Gastrocnemius medialis (tissue), 4 donors: ENCODE measurements at regions not wholly inside any gene's neighbourhood (a gene's known extent, or its start where the extent isn't known, plus 50 kb on each side); places are given as distances from the start of the nearest gene placed in this dataset.

ENCODE experiments used
- ATAC-seq, 2 donors: fragments of 150-250 bp; one replicate each; pipeline ENCODE4 v1.9.1; 2016
- DNase-seq, 2 donors: peaks; one replicate each; pipeline ENCODE4 v3.0.0-alpha.2; 2019
- H3K27ac ChIP-seq, 4 donors: fragments of 200-600 bp; sonication (generic); 1 replicate in 1 of 4; 2 replicates in 3 of 4; pipeline ENCODE4 v1.5.1; 2016 to 2018; ENCODE audit warnings: mild to moderate bottlenecking in 2 of 4, moderate library complexity in 1 of 4
- H3K27me3 ChIP-seq, 3 donors: fragments of 200-600 bp; sonication (generic) in 2 of 3; 1 replicate in 1 of 3; 2 replicates in 2 of 3; pipeline versions ENCODE4 v1.5.1 to v1.6.0; 2016 to 2019; ENCODE audit warnings: mild to moderate bottlenecking in 1 of 3, moderate library complexity in 1 of 3
- H3K36me3 ChIP-seq, 2 donors: fragments of 200-600 bp; sonication (generic) in 1 of 2; one replicate each; pipeline ENCODE4 v1.5.1; 2017 to 2018
- H3K4me1 ChIP-seq, 2 donors: fragments of 200-600 bp; sonication (generic) in 1 of 2; one replicate each; pipeline ENCODE4 v1.5.1; 2016 to 2017; ENCODE audit warnings: mild to moderate bottlenecking in 2 of 2
- H3K4me3 ChIP-seq, 4 donors: fragments of 200-600 bp; sonication (generic) in 3 of 4; 1 replicate in 1 of 4; 2 replicates in 3 of 4; pipeline ENCODE4 v1.5.1; 2016 to 2019; ENCODE audit warnings: mild to moderate bottlenecking in 2 of 4
- H3K9me3 ChIP-seq, 3 donors: fragments of 200-600 bp; sonication (generic) in 2 of 3; 1 replicate in 1 of 3; 2 replicates in 2 of 3; pipeline ENCODE4 v1.5.1; 2016 to 2019
- POLR2A ChIP-seq, 2 donors: fragments of 450-650 bp; IDR thresholded peaks; one replicate each; pipeline ENCODE4 v1.6.1; 2017; ENCODE audit warnings: antibody characterized with exemption in 2 of 2, mild to moderate bottlenecking in 2 of 2, moderate library complexity in 2 of 2
- in situ Hi-C, 4 donors: fragments of 200-750 bp; cut with MboI; loops; one replicate each; pipeline versions ENCODE4 v1.15.0 to v1.8.0; 2017; ENCODE audit warnings: low sequenced_read_pairs in 4 of 4
- intact Hi-C: fragments of 100-400 bp; cut with DNase I; formaldehyde crosslinking; loops from one replicate; pipeline ENCODE4 v1.15.1; 2023; ENCODE audit warnings: low total_unique reads
- TF ChIP-seq, protein P1 (sequence below), 5 experiments: fragments of 450-650 bp in 3 of 5; fragments of 200-600 bp in 2 of 5; sonication (generic) in 2 of 5; IDR thresholded peaks in 4 of 5; conservative IDR thresholded peaks in 1 of 5; 1 replicate in 4 of 5; 2 replicates in 1 of 5; pipeline ENCODE4 v1.5.1; 2016 to 2019; ENCODE audit warnings: antibody characterized with exemption in 5 of 5, mild to moderate bottlenecking in 3 of 5, moderate library complexity in 3 of 5

DNA sequence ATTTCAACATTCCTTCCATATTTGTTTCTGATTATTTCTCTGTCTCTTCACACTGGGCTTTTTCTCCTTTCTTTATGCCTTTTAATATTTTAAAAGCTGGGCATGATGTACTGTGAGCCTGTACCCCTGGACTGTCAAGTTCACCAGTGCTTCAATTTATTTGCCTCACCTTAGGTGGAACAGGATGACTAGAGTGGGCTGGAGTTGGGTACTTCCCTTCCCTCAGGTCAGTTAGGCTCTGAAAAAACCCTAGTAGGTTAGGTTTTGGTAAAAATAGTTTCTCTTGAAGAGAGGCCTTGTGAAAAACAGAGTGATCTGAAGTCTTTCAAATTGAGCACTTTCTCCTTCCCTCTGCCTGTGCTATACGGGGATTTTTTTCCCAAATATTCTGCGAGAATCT lies 163.0 kb upstream of the LYPLAL1 start:
- H3K4me3 ChIP-seq, result no peak overlapping the region
- H3K36me3 ChIP-seq, result no peaks in the 10 kb centered on the region
- intact Hi-C loops (no loop called here), in situ Hi-C loops (no loop called here)
- no peak overlapping the region for H3K27ac ChIP-seq
- TF ChIP-seq POLR2A (IDR thresholded peaks at IDR 0.05), result no peak
- TF ChIP-seq, protein P1, sequence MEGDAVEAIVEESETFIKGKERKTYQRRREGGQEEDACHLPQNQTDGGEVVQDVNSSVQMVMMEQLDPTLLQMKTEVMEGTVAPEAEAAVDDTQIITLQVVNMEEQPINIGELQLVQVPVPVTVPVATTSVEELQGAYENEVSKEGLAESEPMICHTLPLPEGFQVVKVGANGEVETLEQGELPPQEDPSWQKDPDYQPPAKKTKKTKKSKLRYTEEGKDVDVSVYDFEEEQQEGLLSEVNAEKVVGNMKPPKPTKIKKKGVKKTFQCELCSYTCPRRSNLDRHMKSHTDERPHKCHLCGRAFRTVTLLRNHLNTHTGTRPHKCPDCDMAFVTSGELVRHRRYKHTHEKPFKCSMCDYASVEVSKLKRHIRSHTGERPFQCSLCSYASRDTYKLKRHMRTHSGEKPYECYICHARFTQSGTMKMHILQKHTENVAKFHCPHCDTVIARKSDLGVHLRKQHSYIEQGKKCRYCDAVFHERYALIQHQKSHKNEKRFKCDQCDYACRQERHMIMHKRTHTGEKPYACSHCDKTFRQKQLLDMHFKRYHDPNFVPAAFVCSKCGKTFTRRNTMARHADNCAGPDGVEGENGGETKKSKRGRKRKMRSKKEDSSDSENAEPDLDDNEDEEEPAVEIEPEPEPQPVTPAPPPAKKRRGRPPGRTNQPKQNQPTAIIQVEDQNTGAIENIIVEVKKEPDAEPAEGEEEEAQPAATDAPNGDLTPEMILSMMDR (IDR thresholded peaks at IDR 0.05 in 4 of 5, conservative IDR thresholded peaks at IDR 0.05 in 1 of 5), result no peak
- ATAC-seq (no peak), DNase-seq (no peak)
- H3K9me3 ChIP-seq, result no peaks in the 10 kb centered on the region
- no peaks in the 10 kb centered on the region for H3K27me3 ChIP-seq
- H3K4me1 ChIP-seq, result no peaks in the 10 kb centered on the region

DNA sequence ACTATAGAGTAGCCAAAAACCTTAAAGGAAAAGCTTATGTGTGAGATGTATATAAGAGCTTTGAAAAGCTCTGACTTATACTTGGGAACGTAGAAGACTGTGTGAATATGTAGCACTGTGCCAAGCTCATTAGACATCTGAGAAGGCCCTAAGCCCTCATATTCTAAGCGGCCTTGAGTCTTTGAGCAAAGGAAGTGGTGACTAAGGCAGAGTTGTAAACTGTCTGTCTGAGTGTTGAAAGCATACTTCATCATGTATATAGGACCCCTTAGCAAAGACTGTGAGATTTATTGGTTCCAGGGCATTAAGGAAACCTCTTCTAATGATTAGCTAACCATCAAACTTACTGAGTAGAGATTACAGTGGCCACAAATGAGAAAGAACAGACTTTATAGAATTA lies 153.3 kb upstream of the LYPLAL1 start:
- Histone ChIP-seq H3K4me3 (no peak overlapping the region), H3K36me3 (no peaks in the 10 kb centered on the region), H3K9me3 (no peaks in the 10 kb centered on the region), H3K4me1 (no peaks in the 10 kb centered on the region), H3K27me3 (no peaks in the 10 kb centered on the region), H3K27ac (no peak overlapping the region)
- in situ Hi-C loops, result no loop called here
- no peak for DNase-seq
- no peak for ATAC-seq
- TF ChIP-seq POLR2A (IDR thresholded peaks at IDR 0.05), result no peak
- TF ChIP-seq, protein P1 (IDR thresholded peaks at IDR 0.05 in 4 of 5, conservative IDR thresholded peaks at IDR 0.05 in 1 of 5), result no peak
- intact Hi-C loops, result no loop called here

DNA sequence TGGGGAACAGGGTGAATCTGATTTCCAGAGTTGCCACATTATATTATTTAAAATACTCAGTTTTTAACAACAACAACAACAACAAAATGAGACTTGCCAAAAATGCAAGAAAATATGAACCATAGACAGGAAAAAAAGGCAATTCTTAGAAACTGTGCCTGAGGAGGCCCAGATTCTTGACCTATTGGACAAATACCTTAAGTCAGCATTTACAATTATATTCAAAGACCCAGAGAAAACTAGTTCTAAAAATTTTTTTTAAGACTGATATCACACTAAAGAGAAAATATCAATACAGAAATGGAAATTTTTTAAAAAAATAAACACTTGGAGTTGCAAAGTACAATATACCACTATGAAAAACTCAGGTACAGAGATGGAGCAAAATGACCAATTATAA lies 152.8 kb upstream of the LYPLAL1 start:
- in situ Hi-C loops (no loop called here), intact Hi-C loops (no loop called here)
- no peaks in the 10 kb centered on the region for H3K27me3 ChIP-seq
- H3K36me3 ChIP-seq, result no peaks in the 10 kb centered on the region
- no peak for DNase-seq
- TF ChIP-seq, protein P1 (IDR thresholded peaks at IDR 0.05 in 4 of 5, conservative IDR thresholded peaks at IDR 0.05 in 1 of 5), result no peak
- TF ChIP-seq POLR2A (IDR thresholded peaks at IDR 0.05), result no peak
- no peaks in the 10 kb centered on the region for H3K4me1 ChIP-seq
- no peak overlapping the region for H3K27ac ChIP-seq
- no peaks in the 10 kb centered on the region for H3K9me3 ChIP-seq
- no peak overlapping the region for H3K4me3 ChIP-seq
- ATAC-seq, result no peak

DNA sequence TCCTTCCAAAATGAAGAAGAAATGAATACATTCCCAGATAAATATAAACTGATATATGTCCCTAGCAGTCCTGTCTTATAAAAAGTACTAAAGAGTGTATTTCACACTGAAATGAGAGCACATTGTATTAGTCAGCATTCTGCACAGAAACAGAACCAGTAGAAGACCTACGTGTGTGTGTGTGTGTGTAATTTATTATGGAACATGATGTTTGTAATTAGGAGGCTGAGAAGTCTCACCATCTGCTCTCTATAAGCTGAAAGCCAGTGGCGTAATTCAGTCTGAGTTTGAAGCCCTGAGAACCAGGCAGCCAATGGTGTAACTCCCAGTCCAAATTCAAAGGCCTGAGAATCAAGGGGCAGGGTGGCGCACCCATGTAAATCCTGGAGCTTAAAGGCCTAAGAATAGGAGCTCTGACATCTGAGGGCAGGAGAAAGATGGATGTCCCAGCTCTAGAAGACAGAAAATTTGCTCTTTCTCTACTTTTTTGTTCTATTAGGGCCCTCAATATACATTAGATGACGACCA lies 146.5 kb upstream of the LYPLAL1 start:
- DNase-seq (no peak), ATAC-seq (no peak)
- intact Hi-C loops (no loop called here), in situ Hi-C loops (no loop called here)
- Histone ChIP-seq H3K36me3 (no peaks in the 10 kb centered on the region), H3K27me3 (no peaks in the 10 kb centered on the region), H3K4me3 (no peak overlapping the region), H3K4me1 (no peaks in the 10 kb centered on the region), H3K9me3 (no peaks in the 10 kb centered on the region), H3K27ac (no peak overlapping the region)
- TF ChIP-seq, protein P1 (IDR thresholded peaks at IDR 0.05 in 4 of 5, conservative IDR thresholded peaks at IDR 0.05 in 1 of 5), result no peak
- no peak for TF ChIP-seq POLR2A (IDR thresholded peaks at IDR 0.05)

DNA sequence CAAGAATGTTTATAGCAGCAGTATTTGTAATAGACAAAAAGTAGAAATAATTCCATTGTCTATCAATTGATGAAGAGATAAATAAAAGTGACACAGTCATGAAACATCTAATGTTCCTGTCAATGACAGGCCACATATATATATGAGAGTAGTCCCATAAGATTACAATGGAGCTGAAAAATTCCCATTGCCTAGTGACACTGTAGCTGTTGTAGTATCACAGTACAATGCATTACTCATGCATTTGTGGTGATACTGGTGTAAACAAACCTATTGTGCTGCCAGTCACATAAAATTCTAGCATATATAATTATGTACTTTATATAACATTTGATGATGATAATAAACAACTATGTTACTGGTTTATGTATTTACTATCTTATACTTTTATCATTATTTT lies 141.9 kb upstream of the LYPLAL1 start:
- no peak overlapping the region for H3K4me3 ChIP-seq
- H3K9me3 ChIP-seq, result no peaks in the 10 kb centered on the region
- in situ Hi-C loops, result no loop called here
- TF ChIP-seq, protein P1 (IDR thresholded peaks at IDR 0.05 in 4 of 5, conservative IDR thresholded peaks at IDR 0.05 in 1 of 5), result no peak
- TF ChIP-seq POLR2A (IDR thresholded peaks at IDR 0.05), result no peak
- intact Hi-C loops, result no loop called here
- no peak for ATAC-seq
- H3K27me3 ChIP-seq, result no peaks in the 10 kb centered on the region
- no peak overlapping the region for H3K27ac ChIP-seq
- no peaks in the 10 kb centered on the region for H3K4me1 ChIP-seq
- DNase-seq, result no peak
- H3K36me3 ChIP-seq, result no peaks in the 10 kb centered on the region
